SK-N-SH treated with all-trans-retinoic acid at 6 μM for 48 hours (cell line): ENCODE measurements at regions not wholly inside any gene's neighbourhood (a gene's known extent, or its start where the extent isn't known, plus 50 kb on each side); places are given as distances from the start of the nearest gene placed in this dataset.

Source experiments
- ATAC-seq: fragments of 200-7000 bp; cut with Tn5 transposase; 3 replicates; pipeline ENCODE4 v1.9.1; 2020; ENCODE audit warnings: mild to moderate bottlenecking, moderate library complexity
- ARNTL ChIP-seq: fragments of 450-650 bp; formaldehyde crosslinking; IDR thresholded peaks from 2 replicates; pipeline ENCODE4 v1.5.0; 2020; ENCODE audit warnings: low read depth, mild to moderate bottlenecking, moderate library complexity, borderline replicate concordance
- BACH2 ChIP-seq: fragments of 250-450 bp; sonication (Bioruptor Pico); IDR thresholded peaks from 2 replicates; pipeline ENCODE4 v1.9.0; 2021; ENCODE audit warnings: mild to moderate bottlenecking, borderline replicate concordance
- CREB5 ChIP-seq: fragments of 250-450 bp; sonication (Bioruptor Pico); IDR thresholded peaks from 2 replicates; pipeline ENCODE4 v1.5.1; 2020; ENCODE audit warnings: low read depth, mild to moderate bottlenecking, moderate library complexity
- CSDC2 ChIP-seq: fragments of 250-450 bp; sonication (Bioruptor Pico); IDR thresholded peaks from 2 replicates; pipeline ENCODE4 v1.5.0; 2020; ENCODE audit warnings: mild to moderate bottlenecking, moderate library complexity
- ESRRG ChIP-seq: fragments of 250-450 bp; sonication (Bioruptor Pico); IDR thresholded peaks from 2 replicates; pipeline ENCODE4 v1.6.1; 2021; ENCODE audit warnings: mild to moderate bottlenecking
- GLIS3 ChIP-seq: fragments of 250-450 bp; sonication (Bioruptor Pico); IDR thresholded peaks from 2 replicates; pipeline ENCODE4 v1.5.0; 2020; ENCODE audit warnings: mild to moderate bottlenecking, moderate library complexity
- ISL1 ChIP-seq: fragments of 250-450 bp; sonication (Bioruptor Pico); IDR thresholded peaks from 2 replicates; pipeline ENCODE4 v2.1.2; 2022; ENCODE audit warnings: mild to moderate bottlenecking, moderate library complexity
- OSR1 ChIP-seq: fragments of 250-450 bp; sonication (Bioruptor Pico); IDR thresholded peaks from 2 replicates; pipeline ENCODE4 v1.8.0; 2022; ENCODE audit warnings: moderate library complexity, mild to moderate bottlenecking, inconsistent platforms
- PATZ1 ChIP-seq: fragments of 250-450 bp; sonication (Bioruptor Pico); IDR thresholded peaks from 2 replicates; pipeline ENCODE4 v1.8.0; 2020; ENCODE audit warnings: mild to moderate bottlenecking, moderate library complexity, borderline replicate concordance
- POU6F1 ChIP-seq: fragments of 250-450 bp; sonication (Bioruptor Pico); IDR thresholded peaks from 2 replicates; pipeline ENCODE4 v1.8.0; 2021; ENCODE audit warnings: low read depth, mild to moderate bottlenecking, moderate library complexity, borderline replicate concordance
- RARB ChIP-seq: fragments of 250-450 bp; sonication (Bioruptor Pico); IDR thresholded peaks from 2 replicates; pipeline ENCODE4 v1.8.0; 2021; ENCODE audit warnings: mild to moderate bottlenecking, moderate library complexity
- SNAI2 ChIP-seq: fragments of 250-450 bp; sonication (Bioruptor Pico); IDR thresholded peaks from 2 replicates; pipeline ENCODE4 v1.5.0; 2020; ENCODE audit warnings: mild to moderate bottlenecking, moderate library complexity
- TCF4 ChIP-seq: fragments of 250-450 bp; sonication (Bioruptor Pico); IDR thresholded peaks from 2 replicates; pipeline ENCODE4 v1.8.0; 2021; ENCODE audit warnings: mild to moderate bottlenecking, moderate library complexity, borderline replicate concordance
- TOX ChIP-seq: fragments of 250-450 bp; sonication (Bioruptor Pico); IDR thresholded peaks from 2 replicates; pipeline ENCODE4 v1.8.0; 2021; ENCODE audit warnings: mild to moderate bottlenecking, moderate library complexity, borderline replicate concordance
- ZC3H10 ChIP-seq: fragments of 250-450 bp; sonication (Bioruptor Pico); IDR thresholded peaks from 2 replicates; pipeline ENCODE4 v1.5.1; 2021; ENCODE audit warnings: mild to moderate bottlenecking, moderate library complexity
- ZFP3 ChIP-seq: fragments of 250-450 bp; sonication (Bioruptor Pico); IDR thresholded peaks from 2 replicates; pipeline ENCODE4 v1.5.0; 2020; ENCODE audit warnings: mild to moderate bottlenecking, moderate library complexity
- ZNF565 ChIP-seq: fragments of 450-650 bp; formaldehyde crosslinking; conservative IDR thresholded peaks from 2 replicates; pipeline ENCODE4 v1.5.0; 2020; ENCODE audit warnings: low read depth, mild to moderate bottlenecking, moderate library complexity
- ZNF70 ChIP-seq: fragments of 450-650 bp; formaldehyde crosslinking; IDR thresholded peaks from 2 replicates; pipeline ENCODE4 v1.5.0; 2020; ENCODE audit warnings: mild to moderate bottlenecking, moderate library complexity
- ZNF8 ChIP-seq: fragments of 450-650 bp; formaldehyde crosslinking; IDR thresholded peaks from 2 replicates; pipeline ENCODE4 v1.5.0; 2020; ENCODE audit warnings: mild to moderate bottlenecking, moderate library complexity
- TF ChIP-seq, protein P1 (sequence below): fragments of 250-450 bp; sonication (Bioruptor Pico); IDR thresholded peaks from 2 replicates; pipeline ENCODE4 v1.5.0; 2020; ENCODE audit warnings: mild to moderate bottlenecking, moderate library complexity
- TF ChIP-seq, protein P2 (sequence below): fragments of 250-450 bp; sonication (Bioruptor Pico); IDR thresholded peaks from 2 replicates; pipeline ENCODE4 v1.5.1; 2021; ENCODE audit warnings: mild to moderate bottlenecking, moderate library complexity

DNA sequence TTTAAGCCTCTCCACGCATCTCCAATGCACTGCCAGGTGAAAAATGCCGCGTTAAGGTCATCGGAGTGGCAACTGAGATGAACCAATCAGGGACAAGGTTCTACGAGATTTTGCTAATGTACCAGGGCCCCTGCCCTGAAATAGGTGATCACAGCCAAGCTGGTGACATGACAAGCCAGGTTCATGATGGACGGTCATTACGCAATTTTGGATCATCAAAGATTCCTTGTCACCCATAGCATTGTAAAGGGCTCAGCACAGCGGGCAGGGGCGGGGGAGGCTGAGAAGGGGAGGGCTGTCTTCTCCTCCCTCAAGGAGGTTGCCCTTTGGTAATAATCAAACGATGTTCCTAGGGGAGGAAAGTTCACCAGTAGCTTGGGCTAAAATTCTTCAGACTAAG, 475.5 kb downstream of the NPHP4 start (continued):
- TF ChIP-seq ZFP3 (no peak), ZC3H10 (no peak), CSDC2 (CRISPR knock-in tag) (no peak)
- TF ChIP-seq, protein P1, sequence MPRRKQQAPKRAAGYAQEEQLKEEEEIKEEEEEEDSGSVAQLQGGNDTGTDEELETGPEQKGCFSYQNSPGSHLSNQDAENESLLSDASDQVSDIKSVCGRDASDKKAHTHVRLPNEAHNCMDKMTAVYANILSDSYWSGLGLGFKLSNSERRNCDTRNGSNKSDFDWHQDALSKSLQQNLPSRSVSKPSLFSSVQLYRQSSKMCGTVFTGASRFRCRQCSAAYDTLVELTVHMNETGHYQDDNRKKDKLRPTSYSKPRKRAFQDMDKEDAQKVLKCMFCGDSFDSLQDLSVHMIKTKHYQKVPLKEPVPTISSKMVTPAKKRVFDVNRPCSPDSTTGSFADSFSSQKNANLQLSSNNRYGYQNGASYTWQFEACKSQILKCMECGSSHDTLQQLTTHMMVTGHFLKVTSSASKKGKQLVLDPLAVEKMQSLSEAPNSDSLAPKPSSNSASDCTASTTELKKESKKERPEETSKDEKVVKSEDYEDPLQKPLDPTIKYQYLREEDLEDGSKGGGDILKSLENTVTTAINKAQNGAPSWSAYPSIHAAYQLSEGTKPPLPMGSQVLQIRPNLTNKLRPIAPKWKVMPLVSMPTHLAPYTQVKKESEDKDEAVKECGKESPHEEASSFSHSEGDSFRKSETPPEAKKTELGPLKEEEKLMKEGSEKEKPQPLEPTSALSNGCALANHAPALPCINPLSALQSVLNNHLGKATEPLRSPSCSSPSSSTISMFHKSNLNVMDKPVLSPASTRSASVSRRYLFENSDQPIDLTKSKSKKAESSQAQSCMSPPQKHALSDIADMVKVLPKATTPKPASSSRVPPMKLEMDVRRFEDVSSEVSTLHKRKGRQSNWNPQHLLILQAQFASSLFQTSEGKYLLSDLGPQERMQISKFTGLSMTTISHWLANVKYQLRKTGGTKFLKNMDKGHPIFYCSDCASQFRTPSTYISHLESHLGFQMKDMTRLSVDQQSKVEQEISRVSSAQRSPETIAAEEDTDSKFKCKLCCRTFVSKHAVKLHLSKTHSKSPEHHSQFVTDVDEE = no peak

GRCh38 chr1:5515501-5515900, 476.7 kb downstream of the NPHP4 start:
- no peak for ATAC-seq
- TF ChIP-seq, protein P1 = no peak
- TF ChIP-seq ISL1 (CRISPR knock-in tag) (no peak), TCF4 (CRISPR knock-in tag) (no peak), GLIS3 (no peak), CREB5 (no peak), SNAI2 (no peak), ARNTL (CRISPR knock-in tag) (no peak), ZC3H10 (no peak), OSR1 (CRISPR knock-in tag) (no peak), RARB (CRISPR knock-in tag) (no peak), TOX (CRISPR knock-in tag) (no peak), ZNF70 (CRISPR knock-in tag) (no peak), ZFP3 (no peak), PATZ1 (no peak), ZNF8 (CRISPR knock-in tag) (no peak), ESRRG (CRISPR knock-in tag) (no peak)
- TF ChIP-seq, protein P2, sequence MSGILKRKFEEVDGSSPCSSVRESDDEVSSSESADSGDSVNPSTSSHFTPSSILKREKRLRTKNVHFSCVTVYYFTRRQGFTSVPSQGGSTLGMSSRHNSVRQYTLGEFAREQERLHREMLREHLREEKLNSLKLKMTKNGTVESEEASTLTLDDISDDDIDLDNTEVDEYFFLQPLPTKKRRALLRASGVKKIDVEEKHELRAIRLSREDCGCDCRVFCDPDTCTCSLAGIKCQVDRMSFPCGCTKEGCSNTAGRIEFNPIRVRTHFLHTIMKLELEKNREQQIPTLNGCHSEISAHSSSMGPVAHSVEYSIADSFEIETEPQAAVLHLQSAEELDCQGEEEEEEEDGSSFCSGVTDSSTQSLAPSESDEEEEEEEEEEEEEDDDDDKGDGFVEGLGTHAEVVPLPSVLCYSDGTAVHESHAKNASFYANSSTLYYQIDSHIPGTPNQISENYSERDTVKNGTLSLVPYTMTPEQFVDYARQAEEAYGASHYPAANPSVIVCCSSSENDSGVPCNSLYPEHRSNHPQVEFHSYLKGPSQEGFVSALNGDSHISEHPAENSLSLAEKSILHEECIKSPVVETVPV (CRISPR knock-in tag) = no peak

DNA sequence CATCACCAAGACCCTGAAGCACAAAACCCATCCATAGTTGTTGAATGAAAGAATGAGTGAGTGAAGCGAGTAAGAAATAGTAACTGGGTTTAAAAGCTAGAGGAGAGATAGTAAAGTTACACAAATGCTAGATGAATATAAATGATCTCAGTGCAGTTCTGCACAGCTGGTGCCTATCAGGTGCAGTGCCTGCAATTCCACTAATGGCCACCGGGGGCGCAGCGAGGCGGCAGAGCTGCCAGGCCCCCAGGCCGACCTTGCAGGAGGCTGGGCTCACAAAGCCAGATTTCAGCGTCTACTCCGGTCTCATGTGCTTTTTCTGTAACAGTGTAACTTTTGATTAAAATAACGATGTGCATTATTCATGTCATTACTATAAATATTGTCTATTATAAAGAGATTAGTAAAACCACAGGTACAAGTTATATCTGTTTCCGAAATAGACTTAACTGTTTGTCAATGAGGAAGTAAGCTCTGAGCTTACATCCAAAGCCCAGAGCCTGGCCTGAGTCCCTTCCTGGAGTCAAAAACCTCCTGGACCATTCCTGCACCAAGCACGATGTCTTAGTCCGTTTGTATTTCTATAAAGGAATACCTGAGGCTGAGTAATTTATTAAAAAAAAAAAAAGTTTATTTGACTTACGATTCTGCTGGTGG, 477.6 kb downstream of the NPHP4 start:
- ATAC-seq = peak; percentile 73
- TF ChIP-seq GLIS3 (no peak), TCF4 (CRISPR knock-in tag) (no peak; the same call in 1 of the 2 replicates), PATZ1 (no peak), ZFP3 (no peak), ISL1 (CRISPR knock-in tag) (no peak), POU6F1 (CRISPR knock-in tag) (no peak), ZNF8 (CRISPR knock-in tag) (no peak), BACH2 (CRISPR knock-in tag) (no peak), CSDC2 (CRISPR knock-in tag) (no peak), ZNF565 (CRISPR knock-in tag) (no peak), ARNTL (CRISPR knock-in tag) (no peak), OSR1 (CRISPR knock-in tag) (no peak), ZC3H10 (no peak), ESRRG (CRISPR knock-in tag) (no peak), RARB (CRISPR knock-in tag) (no peak), SNAI2 (no peak), ZNF70 (CRISPR knock-in tag) (no peak)
- TF ChIP-seq, protein P2 (CRISPR knock-in tag) = no peak
